NCI-H2081 treated with DMSO at 0.1 percent for 48 hours (cell line): ENCODE measurements at regions not wholly inside any gene's neighbourhood (a gene's known extent, or its start where the extent isn't known, plus 50 kb on each side); places are given as distances from the start of the nearest gene placed in this dataset.

Experiments used
- DNase-seq: peaks from one replicate; lab custom pipeline; 2025; lab: John Stamatoyannopoulos, UW

- peak; percentile 87 for DNase-seq
Measured at GRCh38 chr15:29952225-29952624, 130.0 kb upstream of the TJP1 start.

- DNase-seq, result no peak
Measured at GRCh38 chr15:29945943-29946596, 123.8 kb upstream of the TJP1 start.

DNA sequence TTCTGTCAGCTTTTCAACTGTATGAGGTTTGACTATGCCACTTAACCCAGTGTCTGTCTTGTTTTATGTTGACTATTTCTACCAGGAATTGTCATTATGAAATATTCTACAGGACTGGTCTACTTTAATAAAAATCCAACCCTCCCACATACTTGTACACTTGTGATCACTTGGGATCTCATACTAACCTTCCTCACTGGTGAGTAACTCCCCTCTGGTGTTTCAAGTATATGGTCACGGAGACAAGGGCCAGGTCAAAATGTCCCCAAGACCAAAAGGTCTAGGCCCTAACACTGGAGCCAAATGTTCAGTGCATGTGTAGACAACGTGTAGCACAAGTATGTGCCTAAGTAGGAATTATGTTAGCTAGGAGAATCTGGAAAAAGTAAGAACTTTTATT is 122.7 kb upstream of the TJP1 start:
- DNase-seq, result no peak

DNA sequence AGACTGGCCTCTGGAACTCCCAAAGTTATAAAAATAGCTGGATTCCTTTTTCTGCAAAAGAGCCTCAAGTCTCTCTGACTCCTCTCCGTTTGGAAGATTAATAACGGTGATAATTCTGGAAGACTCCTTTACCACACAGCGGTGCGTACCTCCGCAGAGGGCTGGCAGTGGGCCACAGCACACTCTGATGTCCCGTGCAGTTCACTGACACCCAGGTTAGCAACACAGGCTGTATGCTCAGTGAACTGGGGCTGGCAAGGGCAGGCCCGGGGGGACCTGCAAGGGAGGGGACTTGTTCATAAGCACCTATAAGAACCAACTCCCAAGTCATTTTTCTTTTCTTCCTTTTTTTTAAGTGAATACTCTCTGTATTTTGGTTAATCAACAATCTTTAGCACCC is 120.3 kb upstream of the TJP1 start:
- DNase-seq, result no peak

- no peak for DNase-seq
Measured at GRCh38 chr15:29942143-29942542, 119.9 kb upstream of the TJP1 start.

GRCh38 chr15:29939404-29939803 is 117.1 kb upstream of the TJP1 start:
- DNase-seq, result no peak

GRCh38 chr15:29938361-29939335 is 116.4 kb upstream of the TJP1 start:
- DNase-seq, result no peak

DNA sequence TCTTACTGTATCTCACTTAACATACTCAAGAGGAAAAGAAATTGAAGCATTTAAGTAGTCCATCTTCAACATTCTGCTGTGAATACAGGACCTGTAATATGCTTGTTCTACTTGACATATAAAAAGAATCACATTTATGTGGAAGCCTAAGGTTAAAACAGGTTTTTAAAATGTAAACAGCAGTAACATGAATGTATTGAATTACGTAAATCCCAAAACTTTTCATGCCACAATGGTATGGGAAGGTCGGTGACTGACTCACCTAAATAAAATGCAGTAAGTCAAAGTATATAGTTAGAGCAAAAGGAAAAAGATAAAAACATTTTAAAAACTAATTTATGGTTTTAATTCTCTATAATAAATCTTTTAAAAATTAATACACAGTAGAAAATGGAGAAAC is 115.7 kb upstream of the TJP1 start:
- no peak for DNase-seq

- DNase-seq, result no peak
Measured at GRCh38 chr15:29936353-29937049, 114.2 kb upstream of the TJP1 start.

GRCh38 chr15:29935296-29936004 is 113.2 kb upstream of the TJP1 start:
- DNase-seq, result no peak

DNA sequence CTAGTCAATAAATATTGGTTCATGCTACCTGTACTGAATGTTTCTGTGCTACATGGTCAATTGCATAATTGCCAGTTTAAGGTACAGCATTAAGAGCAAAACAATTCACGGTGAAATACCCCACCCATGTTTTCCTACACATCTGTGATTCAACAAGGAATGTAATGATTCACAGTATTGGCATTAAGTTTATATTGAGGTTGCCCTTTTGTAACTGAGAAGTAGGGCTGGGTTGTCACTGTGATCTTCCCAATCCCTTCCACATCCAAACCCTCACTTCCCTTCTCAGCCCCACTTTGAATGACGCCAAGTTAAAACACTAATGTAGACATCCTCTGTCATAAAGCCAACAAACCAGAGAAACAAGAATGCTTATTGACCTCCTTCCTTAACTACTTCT is 112.0 kb upstream of the TJP1 start:
- DNase-seq, result no peak

DNA sequence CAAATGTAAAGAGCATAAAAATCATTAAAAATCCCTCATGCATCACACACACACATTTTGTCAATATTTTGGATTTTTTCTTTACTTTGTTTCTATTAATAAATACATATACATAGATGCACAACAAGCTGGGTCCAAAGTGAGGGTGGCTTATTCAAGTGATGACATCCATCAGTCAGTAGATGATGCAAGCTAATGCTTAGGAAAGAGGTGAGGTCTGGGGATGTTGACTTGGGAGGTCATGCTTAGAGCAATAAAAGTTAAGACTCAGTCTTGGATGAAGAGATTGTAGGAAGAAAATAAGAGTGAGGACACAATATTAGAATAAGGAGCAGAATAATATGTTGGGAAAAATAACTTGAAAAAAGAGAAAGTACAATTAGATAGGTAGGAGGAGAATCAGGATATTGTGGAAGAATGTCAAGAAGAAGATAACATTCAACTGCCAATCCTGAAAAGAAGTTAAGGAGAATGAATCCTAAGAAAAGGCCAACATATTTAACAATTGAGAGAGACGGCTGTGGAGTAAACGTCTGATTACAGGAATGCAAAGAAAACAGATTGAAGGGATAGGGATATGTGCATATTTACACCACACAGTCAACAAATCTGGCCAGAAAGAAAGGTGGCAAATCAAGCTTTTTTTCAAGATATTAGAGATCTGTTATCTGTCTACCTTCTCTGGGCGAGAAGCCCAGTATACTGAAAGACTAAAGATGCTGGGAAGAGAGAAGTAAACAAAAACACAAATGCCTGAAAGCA is 111.0 kb upstream of the TJP1 start:
- no peak for DNase-seq

DNA sequence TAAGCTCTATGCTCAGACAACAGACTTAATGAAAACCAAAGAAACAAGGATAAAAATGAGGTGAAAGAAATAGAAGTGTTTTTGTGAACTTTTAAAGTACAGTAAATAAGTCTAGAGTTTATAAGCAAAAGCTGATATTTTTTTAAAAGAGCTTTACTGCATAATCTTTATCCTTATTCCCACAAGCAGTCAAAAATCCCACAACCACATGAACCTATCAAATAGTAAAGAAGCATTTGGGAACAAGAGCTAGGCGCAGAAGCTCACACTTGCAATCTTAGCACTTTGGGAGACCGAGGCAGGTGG is 103.8 kb upstream of the TJP1 start:
- no peak for DNase-seq

DNA sequence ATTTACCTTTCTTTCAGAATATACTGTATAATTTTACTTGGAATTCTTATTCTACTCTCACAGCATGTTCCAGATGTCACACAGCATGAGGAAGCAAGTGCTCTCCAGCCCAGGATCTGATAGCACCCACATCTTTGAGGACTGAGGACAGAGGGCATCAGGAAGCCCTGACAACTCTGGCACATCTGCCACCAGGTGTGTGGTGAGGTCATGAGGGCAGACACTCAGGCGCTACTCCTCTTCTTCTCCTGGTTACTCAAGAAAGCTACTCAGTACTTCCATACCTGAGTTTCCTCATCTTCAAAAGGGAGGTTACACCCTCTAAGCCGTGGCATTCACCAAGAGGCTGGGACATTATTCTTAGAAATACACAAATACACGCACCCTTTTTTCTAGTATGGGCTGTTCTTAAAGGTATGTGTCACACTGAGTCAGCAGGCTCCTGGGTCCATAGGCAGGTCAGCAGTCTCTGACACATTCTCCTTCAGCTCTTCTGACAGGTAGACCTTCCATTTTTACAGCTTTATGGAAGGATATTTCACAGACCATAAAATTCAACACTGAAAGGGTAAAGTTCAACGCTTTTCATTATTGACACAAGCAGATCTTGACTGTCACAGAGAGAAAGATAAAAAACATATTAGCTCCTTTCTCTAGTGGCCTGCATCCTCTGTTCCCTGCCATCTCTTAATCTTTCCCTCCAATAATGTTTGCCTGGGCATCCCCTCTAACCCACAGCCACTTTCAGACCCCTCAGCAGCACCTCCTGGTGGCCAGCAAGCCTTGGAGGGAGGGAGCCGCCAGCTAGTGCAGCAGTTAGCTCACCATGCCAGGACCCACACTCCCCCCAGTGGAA is 103.2 kb upstream of the TJP1 start:
- no peak for DNase-seq

DNA sequence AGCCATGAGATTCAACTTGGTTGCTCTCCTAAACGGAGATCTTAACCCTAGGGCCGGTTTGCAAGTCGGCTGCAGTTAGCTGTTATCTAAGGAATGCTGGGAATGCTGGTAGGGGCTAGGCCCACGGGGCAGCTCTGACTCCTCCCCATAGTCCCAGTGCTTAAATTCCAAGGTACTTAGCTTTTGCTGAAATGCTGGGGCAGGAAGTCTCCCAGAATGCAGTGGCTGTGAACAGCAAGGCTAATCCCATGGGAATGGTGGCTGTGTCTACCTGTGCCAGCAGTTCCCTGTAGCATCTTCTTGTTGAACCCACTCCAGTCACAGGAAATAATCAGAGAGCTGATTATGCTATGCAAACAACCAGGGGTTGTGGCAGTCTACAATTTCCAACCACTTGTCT is 102.5 kb upstream of the TJP1 start:
- DNase-seq, result peak; percentile 13

GRCh38 chr15:29922191-29922590 is 99.9 kb upstream of the TJP1 start:
- DNase-seq, result no peak

DNA sequence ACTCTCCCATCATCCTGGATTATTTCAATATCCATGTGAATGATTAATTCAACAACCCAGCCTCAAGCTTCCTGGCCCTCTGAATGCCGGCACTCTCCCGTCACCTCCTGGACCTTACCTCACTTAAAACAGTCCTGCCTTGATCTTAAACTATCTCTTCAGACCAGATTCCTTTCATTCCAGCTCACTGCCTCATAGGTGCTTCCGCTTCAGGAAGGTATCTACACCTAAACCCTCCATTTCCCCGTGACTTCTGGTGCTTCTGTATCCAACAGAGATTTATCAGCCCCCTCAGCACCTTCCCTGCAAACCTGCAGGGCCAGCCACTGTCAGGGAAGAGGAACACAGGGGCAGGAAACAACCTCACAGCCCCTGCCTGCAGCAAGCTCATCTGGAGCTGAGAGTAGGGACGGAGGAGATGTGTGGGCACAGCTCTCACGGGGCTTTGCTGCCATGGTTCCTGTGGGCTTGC is 98.9 kb upstream of the TJP1 start:
- DNase-seq, result no peak

GRCh38 chr15:29920515-29920914 is 98.2 kb upstream of the TJP1 start:
- DNase-seq, result no peak

DNA sequence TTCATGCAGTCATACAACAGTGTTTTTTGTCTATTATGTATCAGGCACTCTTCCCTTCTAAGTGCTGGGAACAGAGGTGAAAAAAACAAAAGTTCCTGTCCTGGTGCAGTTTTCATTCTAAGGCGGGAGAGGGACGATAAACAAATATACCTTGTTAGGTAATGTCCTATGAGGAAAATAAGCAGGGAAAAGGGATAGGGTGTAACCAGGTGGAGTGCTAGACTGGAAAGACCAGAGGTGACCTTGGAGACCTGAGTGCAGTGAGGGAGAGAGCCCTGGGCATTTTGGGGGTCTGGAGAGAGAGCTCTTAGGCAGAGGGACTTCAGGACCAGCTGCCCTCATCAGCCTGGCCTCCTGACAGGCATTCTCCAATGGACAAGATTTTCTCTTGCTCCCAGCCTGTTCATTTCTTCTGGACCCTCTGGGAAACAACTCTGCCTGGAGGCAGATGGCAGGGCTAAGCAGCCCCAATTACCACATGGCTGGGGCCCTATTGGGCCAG is 97.2 kb upstream of the TJP1 start:
- no peak for DNase-seq
